Effector CD4-positive, alpha-beta T cell (primary cell): ENCODE measurements at regions not wholly inside any gene's neighbourhood (a gene's known extent, or its start where the extent isn't known, plus 50 kb on each side); places are given as distances from the start of the nearest gene placed in this dataset.
"Not testable (repeated sequence)": the region's sequence is repeated elsewhere in the genome, so short reads cannot be mapped to it uniquely, and the experiment has no call there.

Experiments
- DNase-seq: peaks from one replicate; pipeline ENCODE4 v3.0.0-alpha.2; 2020

- DNase-seq: no peak
These were observed 68.1 kb upstream of the IFFO2 start for GRCh38 chr1:19024532-19024931.

GRCh38 chr1:19023787-19024186 is 67.3 kb upstream of the IFFO2 start:
- DNase-seq: no peak

- no peak for DNase-seq
These were observed 65.4 kb upstream of the IFFO2 start for GRCh38 chr1:19021845-19022244.

- DNase-seq: not testable (repeated sequence)
These were observed 62.8 kb upstream of the IFFO2 start for GRCh38 chr1:19019288-19019687.

- no peak for DNase-seq
These were observed 59.0 kb upstream of the IFFO2 start for GRCh38 chr1:19015476-19015875.

GRCh38 chr1:19014765-19015164 is 58.3 kb upstream of the IFFO2 start:
- DNase-seq: no peak

- no peak for DNase-seq
These were observed 57.5 kb upstream of the IFFO2 start for GRCh38 chr1:19013826-19014548.

GRCh38 chr1:19011845-19012231 is 55.4 kb upstream of the IFFO2 start:
- DNase-seq: no peak

- peak; percentile 26 for DNase-seq
These were observed 54.7 kb upstream of the IFFO2 start for GRCh38 chr1:19010995-19011844.

- DNase-seq: no peak
These were observed 54.0 kb upstream of the IFFO2 start for GRCh38 chr1:19010503-19010902.

GRCh38 chr1:19009882-19010321 is 53.4 kb upstream of the IFFO2 start:
- DNase-seq: no peak

- no peak for DNase-seq
These were observed 52.8 kb upstream of the IFFO2 start for GRCh38 chr1:19009126-19009881.

- no peak for DNase-seq
These were observed 51.3 kb upstream of the IFFO2 start for GRCh38 chr1:19007491-19008441.

GRCh38 chr1:19006837-19007271 is 50.4 kb upstream of the IFFO2 start:
- DNase-seq: no peak
